Anterior cingulate cortex (tissue), 58 donors: ENCODE measurements at regions not wholly inside any gene's neighbourhood (a gene's known extent, or its start where the extent isn't known, plus 50 kb on each side); places are given as distances from the start of the nearest gene placed in this dataset.
"Not testable (repeated sequence)": the region's sequence is repeated elsewhere in the genome, so short reads cannot be mapped to it uniquely, and the experiment has no call there.

ENCODE experiments used
- DNase-seq, 58 donors: peaks; one replicate each; lab custom pipeline; 2025; lab: John Stamatoyannopoulos, UW

- DNase-seq, result peak in 36 of 58 donors; percentile 1 to 64 (median 16)
Observed at GRCh38 chr19:22545751-22546150, 88.4 kb upstream of the ZNF492 start.

GRCh38 chr19:22533761-22534160 is 100.4 kb upstream of the ZNF492 start:
- DNase-seq, result no peak

GRCh38 chr19:22532388-22533300 is 101.5 kb upstream of the ZNF492 start:
- DNase-seq, result peak in 53 of 58 donors; percentile 14 to 87 (median 67)

- no peak for DNase-seq
Observed at GRCh38 chr19:22530042-22530441, 104.1 kb upstream of the ZNF492 start.

- DNase-seq, result no peak
Observed at GRCh38 chr19:22528956-22529355, 105.2 kb upstream of the ZNF492 start.

- DNase-seq, result no peak
Observed at GRCh38 chr19:22527554-22527953, 105.4 kb upstream of the ZNF98 start.

- peak in 1 of 58 donors; percentile 5 for DNase-seq
Observed at GRCh38 chr19:22526661-22527272, 104.6 kb upstream of the ZNF98 start.

- no peak for DNase-seq
Observed at GRCh38 chr19:22523940-22524339, 101.8 kb upstream of the ZNF98 start.

GRCh38 chr19:22519562-22519961 is 97.4 kb upstream of the ZNF98 start:
- DNase-seq, result not testable (repeated sequence)

- no peak for DNase-seq
Observed at GRCh38 chr19:22519152-22519551, 97.0 kb upstream of the ZNF98 start.

- peak in 1 of 58 donors; percentile 4 for DNase-seq
Observed at GRCh38 chr19:22517496-22518411, 95.6 kb upstream of the ZNF98 start.

- DNase-seq, result peak in 12 of 58 donors; percentile 2 to 38 (median 11)
Observed at GRCh38 chr19:22515435-22515834, 93.3 kb upstream of the ZNF98 start.

GRCh38 chr19:22503524-22503923 is 81.4 kb upstream of the ZNF98 start:
- DNase-seq, result no peak

GRCh38 chr19:22502766-22503165 is 80.6 kb upstream of the ZNF98 start:
- no peak for DNase-seq

GRCh38 chr19:22498831-22499430 is 76.8 kb upstream of the ZNF98 start:
- not testable (repeated sequence) for DNase-seq

GRCh38 chr19:22491746-22492145 is 69.6 kb upstream of the ZNF98 start:
- no peak for DNase-seq

GRCh38 chr19:22483514-22483913 is 61.4 kb upstream of the ZNF98 start:
- not testable (repeated sequence) for DNase-seq

GRCh38 chr19:22472180-22472637 is 50.1 kb upstream of the ZNF98 start:
- DNase-seq, result no peak
